IMR-90 (cell line): ENCODE measurements at regions not wholly inside any gene's neighbourhood (a gene's known extent, or its start where the extent isn't known, plus 50 kb on each side); places are given as distances from the start of the nearest gene placed in this dataset.

Experiments used
- ATAC-seq: fragments of 200-7000 bp; cut with Tn5 transposase; 2 replicates; pipeline ENCODE4 v1.9.1; 2020; ENCODE audit warnings: low read depth, mild to moderate bottlenecking, moderate library complexity
- BruUV-seq: library from RNA; stranded (reverse); fragments of 400-500 nt; replicated peaks from 2 replicates; lab custom pipeline; 2021; lab: Mats Ljungman, UMichigan
- CTCF ChIA-PET: fragments of 300-600 bp; formaldehyde crosslinking; extraction: SDS; loops from one replicate; lab custom pipeline; 2021; ENCODE audit warnings: antibody characterized with exemption; lab: Yijun Ruan, JAX
- POLR2A ChIA-PET: fragments of 300-600 bp; sonication (Branson Sonifier 250); formaldehyde crosslinking; loops from one replicate; lab custom pipeline; 2022; ENCODE audit warnings: antibody characterized with exemption; ENCODE audit not compliant: unreplicated experiment; lab: Charles Lee
- DNase-seq: peaks from one replicate; pipeline ENCODE4 v3.0.0; 2013
- H2AFZ ChIP-seq: replicated peaks from 2 replicates; pipeline ENCODE3; 2013; ENCODE audit warnings: low read length, mild to moderate bottlenecking; ENCODE audit not compliant: poor library complexity
- H2AK5ac ChIP-seq: 2 replicates; pipeline ENCODE4 v1.6.1; 2013; ENCODE audit warnings: low read depth, low read length, inconsistent platforms
- H2AK9ac ChIP-seq: replicated peaks from 2 replicates; pipeline ENCODE3; 2013; ENCODE audit warnings: mild to moderate bottlenecking, low read depth, low read length, moderate library complexity; ENCODE audit not compliant: poor library complexity
- H2BK120ac ChIP-seq: 2 replicates; pipeline ENCODE4 v1.6.1; 2013; ENCODE audit warnings: low read depth, low read length, inconsistent platforms
- H2BK15ac ChIP-seq: 3 replicates; pipeline ENCODE4 v1.6.1; 2013; ENCODE audit warnings: low read depth, low read length, inconsistent platforms
- H2BK20ac ChIP-seq: 2 replicates; pipeline ENCODE4 v1.6.1; 2013; ENCODE audit warnings: low read depth, mild to moderate bottlenecking, inconsistent platforms, low read length, moderate library complexity
- H2BK5ac ChIP-seq: 2 replicates; pipeline ENCODE4 v1.6.1; 2013; ENCODE audit warnings: mild to moderate bottlenecking, low read depth, low read length, inconsistent platforms; ENCODE audit not compliant: poor library complexity, severe bottlenecking
- H3K14ac ChIP-seq: replicated peaks from 2 replicates; pipeline ENCODE4 v1.6.1; 2013; ENCODE audit warnings: low read depth, low read length, inconsistent platforms
- H3K18ac ChIP-seq: 2 replicates; pipeline ENCODE4 v1.6.1; 2013; ENCODE audit warnings: low read depth, low read length, control low read depth
- H3K23ac ChIP-seq: 2 replicates; pipeline ENCODE4 v1.6.1; 2013; ENCODE audit warnings: low read depth, low read length, inconsistent platforms
- H3K27ac ChIP-seq: 2 replicates; pipeline ENCODE4 v1.5.1; 2013; ENCODE audit warnings: mild to moderate bottlenecking, control low read depth, low read length; ENCODE audit not compliant: insufficient read depth
- H3K27me3 ChIP-seq: 2 replicates; pipeline ENCODE4 v1.6.1; 2013; ENCODE audit warnings: low read length; ENCODE audit not compliant: control insufficient read depth, insufficient read depth
- H3K36me3 ChIP-seq: 2 replicates; pipeline ENCODE4 v1.6.1; 2013; ENCODE audit warnings: low read length, mixed read lengths; ENCODE audit not compliant: control insufficient read depth, insufficient read depth
- H3K4ac ChIP-seq: 2 replicates; pipeline ENCODE4 v1.6.1; 2013; ENCODE audit warnings: low read depth, low read length, inconsistent platforms
- H3K4me1 ChIP-seq: 2 replicates; pipeline ENCODE4 v1.6.1; 2013; ENCODE audit warnings: low read length, mixed read lengths; ENCODE audit not compliant: control insufficient read depth, insufficient read depth
- H3K4me2 ChIP-seq: 2 replicates; pipeline ENCODE4 v1.6.1; 2013; ENCODE audit warnings: low read depth, mild to moderate bottlenecking, control low read depth, low read length, moderate library complexity
- H3K4me3 ChIP-seq: 2 replicates; pipeline ENCODE4 v1.5.1; 2013; ENCODE audit warnings: low read depth, mild to moderate bottlenecking, control low read depth, low read length, moderate library complexity; ENCODE audit not compliant: insufficient read depth
- H3K56ac ChIP-seq: 2 replicates; pipeline ENCODE4 v1.6.1; 2013; ENCODE audit warnings: low read length, inconsistent platforms; ENCODE audit not compliant: insufficient read depth; ENCODE audit errors: extremely low read depth
- H3K79me1 ChIP-seq, 2 experiments: 2 replicates each; pipeline ENCODE4 v1.6.1; 2013; ENCODE audit warnings: low read length in 2 of 2, inconsistent platforms in 1 of 2, low read depth in 1 of 2
- H3K9ac ChIP-seq: 2 replicates; pipeline ENCODE4 v1.6.1; 2013; ENCODE audit warnings: low read depth, low read length, control low read depth
- H3K9me1 ChIP-seq: 2 replicates; pipeline ENCODE4 v1.6.1; 2013; ENCODE audit warnings: low read length, inconsistent platforms; ENCODE audit not compliant: insufficient read depth
- H3K9me3 ChIP-seq: 2 replicates; pipeline ENCODE4 v1.6.1; 2013; ENCODE audit warnings: low read length; ENCODE audit not compliant: control insufficient read depth, insufficient read depth
- H4K20me1 ChIP-seq: 2 replicates; pipeline ENCODE4 v1.6.1; 2013; ENCODE audit warnings: low read length, inconsistent platforms; ENCODE audit not compliant: insufficient read depth
- H4K5ac ChIP-seq: 2 replicates; pipeline ENCODE4 v1.6.1; 2013; ENCODE audit warnings: mild to moderate bottlenecking, low read depth, low read length, control low read depth
- H4K8ac ChIP-seq, 2 experiments: 2 replicates each; pipeline ENCODE4 v1.6.1; 2013; ENCODE audit warnings: low read depth in 2 of 2, low read length in 2 of 2, control low read depth in 1 of 2, inconsistent platforms in 1 of 2
- H4K91ac ChIP-seq: 2 replicates; pipeline ENCODE4 v1.6.1; 2013; ENCODE audit warnings: low read depth, low read length, inconsistent platforms; ENCODE audit not compliant: insufficient read depth
- BHLHE40 ChIP-seq: fragments of 150-350 bp; IDR thresholded peaks from 2 replicates; pipeline ENCODE4 v1.6.1; 2016; ENCODE audit warnings: mild to moderate bottlenecking, low read depth, low read length
- CEBPB ChIP-seq: IDR thresholded peaks from 2 replicates; pipeline ENCODE4 v1.6.1; 2012; ENCODE audit warnings: low read depth, low read length, improper control_type of control experiment
- CHD1 ChIP-seq: IDR thresholded peaks from 2 replicates; pipeline ENCODE4 v1.6.1; 2012; ENCODE audit warnings: low read depth, low read length, improper control_type of control experiment
- FOS ChIP-seq: fragments of 150-350 bp; IDR thresholded peaks from 2 replicates; pipeline ENCODE4 v1.6.1; 2016; ENCODE audit warnings: low read depth, low read length
- MAFK ChIP-seq: IDR thresholded peaks from 2 replicates; pipeline ENCODE4 v1.6.1; 2012; ENCODE audit warnings: low read depth, low read length, improper control_type of control experiment
- MAZ ChIP-seq: IDR thresholded peaks from 2 replicates; pipeline ENCODE4 v1.6.1; 2012; ENCODE audit warnings: low read depth, mild to moderate bottlenecking, low read length, improper control_type of control experiment, moderate library complexity, borderline replicate concordance
- MXI1 ChIP-seq: IDR thresholded peaks from 2 replicates; pipeline ENCODE4 v1.6.1; 2012; ENCODE audit warnings: low read depth, mild to moderate bottlenecking, low read length, moderate library complexity, borderline replicate concordance
- NFE2L2 ChIP-seq: fragments of 150-350 bp; IDR thresholded peaks from 2 replicates; pipeline ENCODE4 v1.6.1; 2016; ENCODE audit warnings: low read depth, mild to moderate bottlenecking, low read length
- POLR2A ChIP-seq: IDR thresholded peaks from 2 replicates; pipeline ENCODE4 v1.6.1; 2012; ENCODE audit warnings: mild to moderate bottlenecking, low read depth, low read length
- RAD21 ChIP-seq: IDR thresholded peaks from 2 replicates; pipeline ENCODE4 v1.6.1; 2012; ENCODE audit warnings: low read length, improper control_type of control experiment
- SMC3 ChIP-seq: fragments of 150-350 bp; IDR thresholded peaks from 2 replicates; pipeline ENCODE4 v1.6.1; 2016; ENCODE audit warnings: low read depth, mild to moderate bottlenecking, antibody characterized with exemption, low read length, moderate library complexity
- WGBS, 2 experiments: methylation state at CpG; one replicate each; pipeline versions ENCODE4 v1.1.5 to v1.1.7; 2013; ENCODE audit warnings: missing lambda C conversion rate in 2 of 2; ENCODE audit not compliant: insufficient read length in 1 of 2; ENCODE audit errors: extremely low coverage in 2 of 2; 5-methylcytosine and 5-hydroxymethylcytosine counted together
- dilution Hi-C: fragments of 300-500 bp; cut with HindIII; formaldehyde crosslinking; loops from one replicate; pipeline ENCODE4 v1.14.3; 2018; ENCODE audit warnings: low sequenced_read_pairs; ENCODE audit not compliant: unreplicated experiment
- in situ Hi-C: fragments of 300-500 bp; cut with MboI; formaldehyde crosslinking; loops from 3 replicates; pipeline ENCODE4 v1.14.3; 2019; ENCODE audit warnings: low sequenced_read_pairs, inconsistent platforms, mixed read lengths
- intact Hi-C: fragments of 100-400 bp; cut with micrococcal nuclease; formaldehyde crosslinking; loops from 2 replicates; pipeline ENCODE4 v1.10.0; 2022
- TF ChIP-seq, protein P1 (sequence below): conservative IDR thresholded peaks from 2 replicates; pipeline ENCODE4 v1.5.1; 2012; ENCODE audit warnings: mild to moderate bottlenecking, low read depth, low read length, improper control_type of control experiment
- TF ChIP-seq, protein P2 (sequence below): fragments of 150-350 bp; IDR thresholded peaks from 2 replicates; pipeline ENCODE4 v1.6.1; 2017; ENCODE audit warnings: mild to moderate bottlenecking, antibody characterized with exemption, low read length, low read depth
- TF ChIP-seq, protein P3 (sequence below): fragments of 150-350 bp; IDR thresholded peaks from 2 replicates; pipeline ENCODE4 v1.6.1; 2016; ENCODE audit warnings: low read depth, mild to moderate bottlenecking, low read length, moderate library complexity, borderline replicate concordance

DNA sequence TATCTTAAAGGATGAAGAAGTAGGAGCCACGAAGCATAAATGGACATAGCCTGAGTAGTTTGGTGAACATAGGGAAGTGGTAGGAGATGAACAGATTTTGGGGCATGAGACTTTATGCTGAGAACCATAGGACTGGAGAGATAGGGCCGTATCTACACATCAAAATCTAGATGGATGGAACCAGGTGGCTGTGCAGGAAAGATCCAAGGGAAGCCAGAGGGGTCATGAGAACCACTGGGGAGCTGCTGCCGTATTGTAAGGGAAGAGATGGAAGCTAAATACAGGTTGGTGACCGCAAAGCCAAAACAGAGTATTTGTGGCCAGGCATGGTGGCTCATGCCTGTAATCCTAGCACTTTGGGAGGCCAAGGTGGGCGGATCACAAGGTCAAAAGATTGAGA lies 124.3 kb downstream of the TRIB2 start:
- H3K79me1 ChIP-seq = no peaks in the 10 kb centered on the region
- ATAC-seq = no peak

More for the DNA sequence above, 124.3 kb downstream of the TRIB2 start:
- H3K9me3 ChIP-seq = no peaks in the 10 kb centered on the region
- H3K4me2 ChIP-seq = no peak overlapping the region
- dilution Hi-C loops = no loop called here
- H4K8ac ChIP-seq = no peak overlapping the region
- no TSS peak for BruUV-seq
- no peak overlapping the region for H2AK5ac ChIP-seq
- H3K27me3 ChIP-seq = no peaks in the 10 kb centered on the region
- intact Hi-C loops = no loop called here
- H3K18ac ChIP-seq = no peak overlapping the region
- no peak overlapping the region for H2AK9ac ChIP-seq
- no peak overlapping the region for H3K4ac ChIP-seq
- POLR2A ChIA-PET = no interaction called here
- no peak overlapping the region for H3K14ac ChIP-seq
- H4K91ac ChIP-seq = no peak overlapping the region
- H3K36me3 ChIP-seq = no peaks in the 10 kb centered on the region
- in situ Hi-C loops = no loop called here
- H3K56ac ChIP-seq = no peak overlapping the region
- H2AFZ ChIP-seq = no peak overlapping the region
- no peak for TF ChIP-seq SMC3
- TF ChIP-seq CEBPB = no peak
- TF ChIP-seq MXI1 = no peak
- TF ChIP-seq MAFK = no peak
- no peak for TF ChIP-seq RAD21
- TF ChIP-seq CHD1 = no peak
- no peak for TF ChIP-seq POLR2A
- TF ChIP-seq, protein P1, sequence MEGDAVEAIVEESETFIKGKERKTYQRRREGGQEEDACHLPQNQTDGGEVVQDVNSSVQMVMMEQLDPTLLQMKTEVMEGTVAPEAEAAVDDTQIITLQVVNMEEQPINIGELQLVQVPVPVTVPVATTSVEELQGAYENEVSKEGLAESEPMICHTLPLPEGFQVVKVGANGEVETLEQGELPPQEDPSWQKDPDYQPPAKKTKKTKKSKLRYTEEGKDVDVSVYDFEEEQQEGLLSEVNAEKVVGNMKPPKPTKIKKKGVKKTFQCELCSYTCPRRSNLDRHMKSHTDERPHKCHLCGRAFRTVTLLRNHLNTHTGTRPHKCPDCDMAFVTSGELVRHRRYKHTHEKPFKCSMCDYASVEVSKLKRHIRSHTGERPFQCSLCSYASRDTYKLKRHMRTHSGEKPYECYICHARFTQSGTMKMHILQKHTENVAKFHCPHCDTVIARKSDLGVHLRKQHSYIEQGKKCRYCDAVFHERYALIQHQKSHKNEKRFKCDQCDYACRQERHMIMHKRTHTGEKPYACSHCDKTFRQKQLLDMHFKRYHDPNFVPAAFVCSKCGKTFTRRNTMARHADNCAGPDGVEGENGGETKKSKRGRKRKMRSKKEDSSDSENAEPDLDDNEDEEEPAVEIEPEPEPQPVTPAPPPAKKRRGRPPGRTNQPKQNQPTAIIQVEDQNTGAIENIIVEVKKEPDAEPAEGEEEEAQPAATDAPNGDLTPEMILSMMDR = no peak
- TF ChIP-seq MAZ = no peak
- TF ChIP-seq FOS = no peak
- TF ChIP-seq, protein P2, sequence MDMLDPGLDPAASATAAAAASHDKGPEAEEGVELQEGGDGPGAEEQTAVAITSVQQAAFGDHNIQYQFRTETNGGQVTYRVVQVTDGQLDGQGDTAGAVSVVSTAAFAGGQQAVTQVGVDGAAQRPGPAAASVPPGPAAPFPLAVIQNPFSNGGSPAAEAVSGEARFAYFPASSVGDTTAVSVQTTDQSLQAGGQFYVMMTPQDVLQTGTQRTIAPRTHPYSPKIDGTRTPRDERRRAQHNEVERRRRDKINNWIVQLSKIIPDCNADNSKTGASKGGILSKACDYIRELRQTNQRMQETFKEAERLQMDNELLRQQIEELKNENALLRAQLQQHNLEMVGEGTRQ = no peak
- TF ChIP-seq BHLHE40 = no peak
- no peak for TF ChIP-seq NFE2L2
- TF ChIP-seq, protein P3, sequence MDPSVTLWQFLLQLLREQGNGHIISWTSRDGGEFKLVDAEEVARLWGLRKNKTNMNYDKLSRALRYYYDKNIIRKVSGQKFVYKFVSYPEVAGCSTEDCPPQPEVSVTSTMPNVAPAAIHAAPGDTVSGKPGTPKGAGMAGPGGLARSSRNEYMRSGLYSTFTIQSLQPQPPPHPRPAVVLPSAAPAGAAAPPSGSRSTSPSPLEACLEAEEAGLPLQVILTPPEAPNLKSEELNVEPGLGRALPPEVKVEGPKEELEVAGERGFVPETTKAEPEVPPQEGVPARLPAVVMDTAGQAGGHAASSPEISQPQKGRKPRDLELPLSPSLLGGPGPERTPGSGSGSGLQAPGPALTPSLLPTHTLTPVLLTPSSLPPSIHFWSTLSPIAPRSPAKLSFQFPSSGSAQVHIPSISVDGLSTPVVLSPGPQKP = no peak
- no peak overlapping the region for H3K23ac ChIP-seq
- 0 out of 2 replicates have a peak, but pooled peaks cover 2% of the 10 kb centered on the region for H3K4me1 ChIP-seq
- H2BK20ac ChIP-seq = no peak overlapping the region
- H3K4me3 ChIP-seq = no peak overlapping the region
- H2BK5ac ChIP-seq = no peak overlapping the region
- DNase-seq = no peak
- no peak overlapping the region for H3K27ac ChIP-seq
- H3K9ac ChIP-seq = no peak overlapping the region
- CTCF ChIA-PET = no interaction called here
- no peak overlapping the region for H2BK120ac ChIP-seq
- no peak overlapping the region for H2BK15ac ChIP-seq
- H4K5ac ChIP-seq = no peak overlapping the region
- no peaks in the 10 kb centered on the region for H4K20me1 ChIP-seq
- H3K9me1 ChIP-seq = 0 out of 2 replicates have a peak, but pooled peaks cover 2% of the 10 kb centered on the region
- WGBS, 2 experiments = 68% methylated on average over 2 of the region's 5 CpGs; no CpG with 5 or more reads in 1 of the 2 experiments
